SK-N-SH (cell line): ENCODE measurements at regions not wholly inside any gene's neighbourhood (a gene's known extent, or its start where the extent isn't known, plus 50 kb on each side); places are given as distances from the start of the nearest gene placed in this dataset.
"Not testable (repeated sequence)": the region's sequence is repeated elsewhere in the genome, so short reads cannot be mapped to it uniquely, and the experiment has no call there.

Source experiments
- CTCF ChIA-PET: fragments of 300-600, 350-600 bp; formaldehyde crosslinking; extraction: SDS; loops from one replicate; lab custom pipeline; 2021; lab: Yijun Ruan, JAX
- POLR2A ChIA-PET: fragments of 350-600 bp; sonication (Branson Sonifier 250); formaldehyde crosslinking; extraction: SDS; loops from one replicate; lab custom pipeline; 2020; ENCODE audit warnings: antibody characterized with exemption, inconsistent platforms; lab: Yijun Ruan, JAX
- DNase-seq: peaks from one replicate; pipeline ENCODE4 v3.0.0; 2012
- H2AFZ ChIP-seq: fragments of 200-600 bp; sonication (generic); 2 replicates; pipeline ENCODE4 v1.8.1; 2016; ENCODE audit warnings: antibody characterized with exemption, mild to moderate bottlenecking, low read depth
- H3F3A ChIP-seq: fragments of 200-600 bp; sonication (generic); replicated peaks from 2 replicates; pipeline ENCODE3; 2016; ENCODE audit warnings: antibody characterized with exemption, mild to moderate bottlenecking; ENCODE audit not compliant: insufficient read depth
- H3K27ac ChIP-seq, 2 experiments: fragments of 200-500 bp in 1 of 2; fragments of 200-600 bp in 1 of 2; sonication (Bioruptor generic) in 1 of 2; sonication (generic), shearing (Covaris generic) in 1 of 2; 2 replicates each; pipeline versions ENCODE4 v1.5.1 to v1.6.1; 2014 to 2016; ENCODE audit warnings: low read depth in 2 of 2, inconsistent platforms in 1 of 2, low read length in 1 of 2, mild to moderate bottlenecking in 1 of 2, mixed read lengths in 1 of 2
- H3K27me3 ChIP-seq: fragments of 200-600 bp; sonication (generic), shearing (Covaris generic); 2 replicates; pipeline ENCODE4 v1.6.1; 2016; ENCODE audit warnings: mixed run types; ENCODE audit not compliant: insufficient read depth
- H3K36me3 ChIP-seq, 2 experiments: fragments of 200-500 bp in 1 of 2; fragments of 200-600 bp in 1 of 2; sonication (Bioruptor generic) in 1 of 2; sonication (generic) in 1 of 2; replicated peaks in 1 of 2; 2 replicates each; pipeline versions ENCODE3 to v1.5.1; 2014 to 2016; ENCODE audit warnings: low read length in 1 of 2, mild to moderate bottlenecking in 1 of 2; ENCODE audit not compliant: insufficient read depth in 2 of 2, control insufficient read depth in 1 of 2
- H3K4me1 ChIP-seq, 2 experiments: fragments of 200-500 bp in 1 of 2; fragments of 200-600 bp in 1 of 2; sonication (Bioruptor generic) in 1 of 2; sonication (generic), shearing (Covaris generic) in 1 of 2; 2 replicates each; pipeline versions ENCODE4 v1.5.1 to v1.6.1; 2014 to 2016; ENCODE audit warnings: low read depth in 1 of 2, low read length in 1 of 2, mixed run types in 1 of 2; ENCODE audit not compliant: insufficient read depth in 2 of 2, control insufficient read depth in 1 of 2
- H3K4me2 ChIP-seq: fragments of 200-600 bp; sonication (generic), shearing (Covaris generic); 2 replicates; pipeline ENCODE4 v1.6.1; 2017; ENCODE audit warnings: mixed run types
- H3K4me3 ChIP-seq, 2 experiments: fragments of 200-500 bp in 1 of 2; fragments of 200-600 bp in 1 of 2; sonication (Bioruptor generic) in 1 of 2; sonication (generic), shearing (Covaris generic) in 1 of 2; 2 replicates each; pipeline versions ENCODE4 v1.5.1 to v1.8.1; 2014 to 2016; ENCODE audit warnings: low read depth in 2 of 2, inconsistent platforms in 1 of 2, low read length in 1 of 2, mild to moderate bottlenecking in 1 of 2, mixed read lengths in 1 of 2, moderate library complexity in 1 of 2
- H3K79me2 ChIP-seq: fragments of 200-600 bp; sonication (generic); 2 replicates; pipeline ENCODE4 v1.8.1; 2017; ENCODE audit warnings: mild to moderate bottlenecking; ENCODE audit not compliant: insufficient read depth
- H3K9ac ChIP-seq: fragments of 200-600 bp; sonication (generic); 2 replicates; pipeline ENCODE4 v1.6.1; 2017; ENCODE audit warnings: mixed run types
- H3K9me2 ChIP-seq: fragments of 200-600 bp; sonication (generic); 2 replicates; pipeline ENCODE4 v1.6.1; 2017; ENCODE audit warnings: mixed run types
- H3K9me3 ChIP-seq: fragments of 200-600 bp; sonication (generic); 2 replicates; pipeline ENCODE4 v1.6.1; 2017; ENCODE audit warnings: mixed run types, mild to moderate bottlenecking, moderate library complexity
- H4K20me1 ChIP-seq: fragments of 200-600 bp; sonication (generic); 2 replicates; pipeline ENCODE4 v1.6.1; 2017; ENCODE audit warnings: mild to moderate bottlenecking, mixed run types; ENCODE audit not compliant: insufficient read depth
- EP300 ChIP-seq, 2 experiments: IDR thresholded peaks; 2 replicates each; pipeline versions ENCODE4 v1.4.0 to v1.6.1; 2012; ENCODE audit warnings: borderline replicate concordance in 1 of 2, low read depth in 1 of 2, low read length in 1 of 2
- EZH2phosphoT487 ChIP-seq: fragments of 200-600 bp; sonication (generic); IDR thresholded peaks from 2 replicates; pipeline ENCODE4 v1.6.1; 2017; ENCODE audit warnings: low read depth, mixed run types, mild to moderate bottlenecking, antibody characterized with exemption, moderate library complexity, borderline replicate concordance
- FOXJ3 ChIP-seq: sonication (generic); formaldehyde crosslinking; IDR thresholded peaks from 2 replicates; pipeline ENCODE4 v1.5.1; 2020; ENCODE audit warnings: mild to moderate bottlenecking, missing genetic modification reagents
- GATA2 ChIP-seq: sonication (generic); formaldehyde crosslinking; IDR thresholded peaks from 2 replicates; pipeline ENCODE4 v1.5.0; 2020; ENCODE audit warnings: mild to moderate bottlenecking, missing genetic modification reagents
- NFIC ChIP-seq: IDR thresholded peaks from 2 replicates; pipeline ENCODE4 v1.4.0; 2012; ENCODE audit warnings: borderline replicate concordance
- RAD21 ChIP-seq: IDR thresholded peaks from 2 replicates; pipeline ENCODE4 v1.6.1; 2012; ENCODE audit warnings: mild to moderate bottlenecking, low read length
- RCOR1 ChIP-seq: fragments of 150-350 bp; IDR thresholded peaks from 2 replicates; pipeline ENCODE4 v1.6.1; 2017; ENCODE audit warnings: antibody characterized with exemption, low read length
- TAF1 ChIP-seq: IDR thresholded peaks from 2 replicates; pipeline ENCODE4 v1.6.1; 2012; ENCODE audit warnings: low read depth, mild to moderate bottlenecking, low read length, moderate library complexity, borderline replicate concordance
- WGBS: methylation state at CpG from one replicate; pipeline ENCODE4 v1.1.6; 2017; ENCODE audit warnings: low lambda C conversion rate; 5-methylcytosine and 5-hydroxymethylcytosine counted together
- TF ChIP-seq, protein P1 (sequence below): fragments of 150-350 bp; IDR thresholded peaks from 2 replicates; pipeline ENCODE4 v1.6.1; 2017; ENCODE audit warnings: antibody characterized with exemption, low read length, low read depth, borderline replicate concordance
- TF ChIP-seq, protein P2 (sequence below): IDR thresholded peaks from 2 replicates; pipeline ENCODE4; 2012

DNA sequence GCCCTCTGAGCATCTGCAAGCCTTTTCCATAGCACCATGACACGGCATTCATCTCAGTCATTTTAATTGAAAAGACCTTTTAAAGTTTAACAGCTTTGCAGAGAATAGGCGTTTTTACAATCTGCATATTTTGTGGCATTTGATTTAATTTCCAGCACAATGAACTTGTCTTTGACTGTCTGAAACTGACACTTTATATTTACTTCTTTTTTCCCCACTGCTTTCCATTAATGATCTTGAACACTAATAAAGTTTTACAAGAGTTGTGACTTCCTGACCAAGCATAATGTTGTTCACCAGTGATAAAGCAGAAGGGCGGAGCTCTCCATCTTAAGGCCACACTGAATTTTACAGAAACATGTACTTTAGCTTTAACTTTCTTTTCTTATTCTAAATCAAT lies 548.7 kb downstream of the FAM181B start (continued):
- TF ChIP-seq, protein P1, sequence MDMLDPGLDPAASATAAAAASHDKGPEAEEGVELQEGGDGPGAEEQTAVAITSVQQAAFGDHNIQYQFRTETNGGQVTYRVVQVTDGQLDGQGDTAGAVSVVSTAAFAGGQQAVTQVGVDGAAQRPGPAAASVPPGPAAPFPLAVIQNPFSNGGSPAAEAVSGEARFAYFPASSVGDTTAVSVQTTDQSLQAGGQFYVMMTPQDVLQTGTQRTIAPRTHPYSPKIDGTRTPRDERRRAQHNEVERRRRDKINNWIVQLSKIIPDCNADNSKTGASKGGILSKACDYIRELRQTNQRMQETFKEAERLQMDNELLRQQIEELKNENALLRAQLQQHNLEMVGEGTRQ: no peak

DNA sequence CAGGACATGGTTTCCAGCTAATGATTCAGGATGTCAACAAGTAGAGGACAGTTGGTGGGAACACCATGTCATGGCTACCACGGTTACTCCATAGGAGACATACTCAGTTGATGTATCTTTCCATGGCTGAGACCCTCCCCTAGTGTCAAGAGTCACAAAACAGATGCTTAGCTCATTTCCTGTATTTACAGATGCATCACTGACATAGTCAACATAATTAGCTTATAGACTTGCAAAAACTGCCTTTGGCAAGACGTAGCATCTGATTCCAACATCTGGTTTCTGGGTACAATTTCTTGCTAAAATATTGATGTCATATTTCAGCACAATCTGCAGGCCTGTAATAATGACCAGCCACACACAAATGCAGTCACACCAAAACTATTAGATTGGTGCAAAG lies 550.3 kb downstream of the FAM181B start:
- no peak overlapping the region for H3K9ac ChIP-seq
- H3K36me3 ChIP-seq: no peaks in the 10 kb centered on the region
- no peaks in the 10 kb centered on the region for H3K79me2 ChIP-seq

DNA sequence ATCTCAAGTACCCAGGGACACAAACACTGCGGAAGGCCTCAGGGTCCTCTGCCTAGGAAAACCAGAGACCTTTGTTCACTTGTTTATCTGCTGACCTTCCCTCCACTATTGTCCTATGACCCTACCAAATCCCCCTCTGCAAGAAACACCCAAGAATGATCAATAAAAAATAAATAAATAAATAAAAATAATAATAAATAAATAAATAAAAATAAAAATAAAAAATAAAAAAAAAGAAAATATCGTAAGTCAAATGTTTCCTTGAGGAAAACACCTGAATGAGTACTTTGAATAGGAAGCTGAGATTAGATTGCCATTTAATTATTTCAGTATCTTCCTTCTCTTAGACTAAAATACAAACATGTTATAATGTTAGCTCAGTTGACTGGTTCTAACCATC lies 551.0 kb downstream of the FAM181B start:
- 13% methylated on average over 1 of the region's 2 CpGs for WGBS
- H3K4me2 ChIP-seq, H3K79me2 ChIP-seq, H3K36me3 ChIP-seq, H3K4me3 ChIP-seq, POLR2A ChIA-PET, H3K9ac ChIP-seq, CTCF ChIA-PET, H3K9me3 ChIP-seq, H2AFZ ChIP-seq, H3K4me1 ChIP-seq, H3K27me3 ChIP-seq, H3F3A ChIP-seq, DNase-seq, H4K20me1 ChIP-seq, H3K27ac ChIP-seq, H3K9me2 ChIP-seq: not testable (repeated sequence)

More for the DNA sequence above, 550.3 kb downstream of the FAM181B start:
- Histone ChIP-seq H3K9me3 (no peaks in the 10 kb centered on the region), H3K9me2 (no peaks in the 10 kb centered on the region), H3K27ac (peak overlapping the region in 1 of 2 experiments; percentile 48; a peak in 1 of 4 replicates), H3K27me3 (no peaks in the 10 kb centered on the region), H3K4me1 (no peaks in the 10 kb centered on the region; a peak in 1 of 4 replicates), H3K4me2 (no peak overlapping the region), H4K20me1 (no peaks in the 10 kb centered on the region), H2AFZ (no peak overlapping the region), H3K4me3 (no peak overlapping the region), H3F3A (no peaks in the 10 kb centered on the region)
- 0% methylated on average over 2 of the region's 2 CpGs for WGBS
- TF ChIP-seq, protein P2, sequence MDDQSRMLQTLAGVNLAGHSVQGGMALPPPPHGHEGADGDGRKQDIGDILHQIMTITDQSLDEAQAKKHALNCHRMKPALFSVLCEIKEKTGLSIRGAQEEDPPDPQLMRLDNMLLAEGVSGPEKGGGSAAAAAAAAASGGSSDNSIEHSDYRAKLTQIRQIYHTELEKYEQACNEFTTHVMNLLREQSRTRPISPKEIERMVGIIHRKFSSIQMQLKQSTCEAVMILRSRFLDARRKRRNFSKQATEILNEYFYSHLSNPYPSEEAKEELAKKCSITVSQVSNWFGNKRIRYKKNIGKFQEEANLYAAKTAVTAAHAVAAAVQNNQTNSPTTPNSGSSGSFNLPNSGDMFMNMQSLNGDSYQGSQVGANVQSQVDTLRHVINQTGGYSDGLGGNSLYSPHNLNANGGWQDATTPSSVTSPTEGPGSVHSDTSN: no peak
- TF ChIP-seq FOXJ3 (CRISPR knock-in tag) (peak; percentile 42; the same call in 1 of the 2 replicates), NFIC (no peak), TAF1 (no peak), EP300 (IDR thresholded peaks at IDR 0.05; ENCODE audit: borderline replicate concordance in 1 of 2, low read depth in 1 of 2, low read length in 1 of 2) (peak in 1 of 2 experiments; percentile 86; a peak in 2 of 4 replicates), RCOR1 (peak; percentile 74), RAD21 (peak; percentile 15; the same call in 1 of the 2 replicates), EZH2phosphoT487 (no peak), GATA2 (peak; percentile 79)
- peak; percentile 61 for DNase-seq
- ChIA-PET POLR2A (no interaction called here), CTCF (no interaction called here)

DNA sequence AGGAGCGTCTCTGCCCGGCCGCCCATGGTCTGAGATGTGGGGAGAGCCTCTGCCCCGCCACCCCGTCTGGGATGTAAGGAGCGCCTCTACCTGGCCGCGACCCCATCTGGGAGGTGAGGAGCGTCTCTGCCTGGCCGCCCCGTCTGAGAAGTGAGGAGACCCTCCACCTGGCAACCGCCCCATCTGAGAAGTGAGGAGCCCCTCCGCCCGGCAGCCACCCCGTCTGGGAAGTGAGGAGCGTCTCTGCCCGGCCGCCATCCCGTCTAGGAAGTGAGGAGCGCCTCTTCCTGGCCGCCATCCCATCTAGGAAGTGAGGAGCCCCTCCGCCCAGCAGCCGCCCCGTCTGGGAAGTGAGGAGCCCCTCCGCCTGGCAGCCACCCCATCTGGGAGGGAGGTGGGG lies 551.9 kb downstream of the FAM181B start:
- 85% methylated on average over 10 of the region's 25 CpGs for WGBS
- H3K4me3 ChIP-seq, H3K9ac ChIP-seq, H3K36me3 ChIP-seq, H4K20me1 ChIP-seq, H2AFZ ChIP-seq, H3K4me1 ChIP-seq, DNase-seq, H3K9me3 ChIP-seq, H3K4me2 ChIP-seq, H3K27me3 ChIP-seq, H3K79me2 ChIP-seq, H3K9me2 ChIP-seq, H3K27ac ChIP-seq, CTCF ChIA-PET, H3F3A ChIP-seq, POLR2A ChIA-PET: not testable (repeated sequence)
